Ishikawa (cell line): ENCODE measurements at regions not wholly inside any gene's neighbourhood (a gene's known extent, or its start where the extent isn't known, plus 50 kb on each side); places are given as distances from the start of the nearest gene placed in this dataset.

Experiments used
- CEBPB ChIP-seq: IDR thresholded peaks from 2 replicates; pipeline ENCODE4 v1.6.1; 2012
- CREB1 ChIP-seq: IDR thresholded peaks from 2 replicates; pipeline ENCODE4 v1.6.1; 2012; ENCODE audit warnings: low read depth
- EGR1 ChIP-seq: IDR thresholded peaks from 2 replicates; pipeline ENCODE4 v1.6.1; 2012
- EP300 ChIP-seq: IDR thresholded peaks from 2 replicates; pipeline ENCODE4 v1.6.1; 2012; ENCODE audit warnings: borderline replicate concordance
- FOXM1 ChIP-seq: IDR thresholded peaks from 2 replicates; pipeline ENCODE4 v1.6.1; 2012; ENCODE audit warnings: low read depth, borderline replicate concordance
- NFIC ChIP-seq: IDR thresholded peaks from 2 replicates; pipeline ENCODE4 v1.6.1; 2012
- RAD21 ChIP-seq: IDR thresholded peaks from 2 replicates; pipeline ENCODE4 v1.6.1; 2012; ENCODE audit warnings: low read depth
- TAF1 ChIP-seq: IDR thresholded peaks from 2 replicates; pipeline ENCODE4 v1.6.1; 2012; ENCODE audit warnings: low read depth, mild to moderate bottlenecking
- TCF12 ChIP-seq: IDR thresholded peaks from 2 replicates; pipeline ENCODE4 v1.6.1; 2012; ENCODE audit warnings: low read depth
- TEAD4 ChIP-seq: IDR thresholded peaks from 2 replicates; pipeline ENCODE4 v1.6.1; 2012
- YY1 ChIP-seq: IDR thresholded peaks from 2 replicates; pipeline ENCODE4 v1.6.1; 2012; ENCODE audit warnings: low read depth
- ZBTB7A ChIP-seq: IDR thresholded peaks from 2 replicates; pipeline ENCODE4 v1.6.1; 2012; ENCODE audit warnings: low read depth
- TF ChIP-seq, protein P1 (sequence below): IDR thresholded peaks from 2 replicates; pipeline ENCODE4 v1.6.1; 2012
- TF ChIP-seq, protein P2 (sequence below): IDR thresholded peaks from 2 replicates; pipeline ENCODE4 v1.6.1; 2012; ENCODE audit warnings: low read depth, mild to moderate bottlenecking
- TF ChIP-seq, protein P3 (sequence below): IDR thresholded peaks from 2 replicates; pipeline ENCODE4 v1.6.1; 2012

DNA sequence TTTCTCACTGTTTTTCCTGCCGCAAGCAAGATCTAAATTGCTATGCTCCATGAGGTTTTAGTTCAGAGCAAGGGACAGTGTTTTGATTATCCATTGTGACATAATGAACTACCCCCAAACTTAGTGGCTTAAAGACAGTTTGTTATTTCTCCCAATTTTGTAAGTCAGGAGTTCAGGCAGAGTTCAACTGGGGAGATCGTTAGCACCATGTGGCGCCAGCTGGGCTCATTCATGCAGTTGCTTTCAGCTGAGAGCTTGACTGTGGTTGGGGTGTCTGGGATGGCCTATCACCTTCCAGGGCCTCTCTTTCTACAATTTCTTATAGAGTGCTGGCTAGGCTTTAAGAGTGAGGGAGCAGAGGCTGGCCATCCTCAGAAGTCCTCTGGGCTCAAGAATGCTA is 382.9 kb upstream of the CELF4 start:
- TF ChIP-seq TEAD4 (no peak), ZBTB7A (no peak)
- TF ChIP-seq, protein P1, sequence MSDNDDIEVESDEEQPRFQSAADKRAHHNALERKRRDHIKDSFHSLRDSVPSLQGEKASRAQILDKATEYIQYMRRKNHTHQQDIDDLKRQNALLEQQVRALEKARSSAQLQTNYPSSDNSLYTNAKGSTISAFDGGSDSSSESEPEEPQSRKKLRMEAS, result no peak

DNA sequence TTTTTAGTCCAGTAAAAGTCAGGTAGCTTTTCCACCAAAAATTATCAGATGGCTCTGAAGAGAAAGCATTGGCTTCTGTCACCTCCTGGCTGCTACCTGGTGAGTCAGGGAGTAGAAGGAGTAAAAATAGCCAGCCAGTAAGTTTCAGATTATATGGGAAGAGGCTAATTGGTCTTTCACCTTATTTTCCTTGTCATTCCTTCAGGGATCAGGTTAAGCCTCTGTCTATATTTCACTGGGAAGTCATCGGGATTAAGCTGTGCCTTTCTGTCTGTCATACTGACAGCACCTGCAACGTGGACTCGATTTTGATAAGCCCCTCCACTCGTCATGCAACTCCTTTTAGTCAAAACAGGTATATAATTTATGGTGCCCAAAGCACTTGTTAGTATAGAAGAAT is 380.7 kb upstream of the CELF4 start:
- no peak for TF ChIP-seq CREB1
- TF ChIP-seq, protein P2, sequence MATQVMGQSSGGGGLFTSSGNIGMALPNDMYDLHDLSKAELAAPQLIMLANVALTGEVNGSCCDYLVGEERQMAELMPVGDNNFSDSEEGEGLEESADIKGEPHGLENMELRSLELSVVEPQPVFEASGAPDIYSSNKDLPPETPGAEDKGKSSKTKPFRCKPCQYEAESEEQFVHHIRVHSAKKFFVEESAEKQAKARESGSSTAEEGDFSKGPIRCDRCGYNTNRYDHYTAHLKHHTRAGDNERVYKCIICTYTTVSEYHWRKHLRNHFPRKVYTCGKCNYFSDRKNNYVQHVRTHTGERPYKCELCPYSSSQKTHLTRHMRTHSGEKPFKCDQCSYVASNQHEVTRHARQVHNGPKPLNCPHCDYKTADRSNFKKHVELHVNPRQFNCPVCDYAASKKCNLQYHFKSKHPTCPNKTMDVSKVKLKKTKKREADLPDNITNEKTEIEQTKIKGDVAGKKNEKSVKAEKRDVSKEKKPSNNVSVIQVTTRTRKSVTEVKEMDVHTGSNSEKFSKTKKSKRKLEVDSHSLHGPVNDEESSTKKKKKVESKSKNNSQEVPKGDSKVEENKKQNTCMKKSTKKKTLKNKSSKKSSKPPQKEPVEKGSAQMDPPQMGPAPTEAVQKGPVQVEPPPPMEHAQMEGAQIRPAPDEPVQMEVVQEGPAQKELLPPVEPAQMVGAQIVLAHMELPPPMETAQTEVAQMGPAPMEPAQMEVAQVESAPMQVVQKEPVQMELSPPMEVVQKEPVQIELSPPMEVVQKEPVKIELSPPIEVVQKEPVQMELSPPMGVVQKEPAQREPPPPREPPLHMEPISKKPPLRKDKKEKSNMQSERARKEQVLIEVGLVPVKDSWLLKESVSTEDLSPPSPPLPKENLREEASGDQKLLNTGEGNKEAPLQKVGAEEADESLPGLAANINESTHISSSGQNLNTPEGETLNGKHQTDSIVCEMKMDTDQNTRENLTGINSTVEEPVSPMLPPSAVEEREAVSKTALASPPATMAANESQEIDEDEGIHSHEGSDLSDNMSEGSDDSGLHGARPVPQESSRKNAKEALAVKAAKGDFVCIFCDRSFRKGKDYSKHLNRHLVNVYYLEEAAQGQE, result no peak
- no peak for TF ChIP-seq TCF12
- TF ChIP-seq, protein P3, sequence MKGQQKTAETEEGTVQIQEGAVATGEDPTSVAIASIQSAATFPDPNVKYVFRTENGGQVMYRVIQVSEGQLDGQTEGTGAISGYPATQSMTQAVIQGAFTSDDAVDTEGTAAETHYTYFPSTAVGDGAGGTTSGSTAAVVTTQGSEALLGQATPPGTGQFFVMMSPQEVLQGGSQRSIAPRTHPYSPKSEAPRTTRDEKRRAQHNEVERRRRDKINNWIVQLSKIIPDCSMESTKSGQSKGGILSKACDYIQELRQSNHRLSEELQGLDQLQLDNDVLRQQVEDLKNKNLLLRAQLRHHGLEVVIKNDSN, result no peak
- TF ChIP-seq, protein P1, result no peak
- no peak for TF ChIP-seq RAD21
- no peak for TF ChIP-seq ZBTB7A
- TF ChIP-seq NFIC, result no peak
- TF ChIP-seq FOXM1, result no peak
- TF ChIP-seq EP300, result no peak
- no peak for TF ChIP-seq TEAD4
- TF ChIP-seq EGR1, result no peak

DNA sequence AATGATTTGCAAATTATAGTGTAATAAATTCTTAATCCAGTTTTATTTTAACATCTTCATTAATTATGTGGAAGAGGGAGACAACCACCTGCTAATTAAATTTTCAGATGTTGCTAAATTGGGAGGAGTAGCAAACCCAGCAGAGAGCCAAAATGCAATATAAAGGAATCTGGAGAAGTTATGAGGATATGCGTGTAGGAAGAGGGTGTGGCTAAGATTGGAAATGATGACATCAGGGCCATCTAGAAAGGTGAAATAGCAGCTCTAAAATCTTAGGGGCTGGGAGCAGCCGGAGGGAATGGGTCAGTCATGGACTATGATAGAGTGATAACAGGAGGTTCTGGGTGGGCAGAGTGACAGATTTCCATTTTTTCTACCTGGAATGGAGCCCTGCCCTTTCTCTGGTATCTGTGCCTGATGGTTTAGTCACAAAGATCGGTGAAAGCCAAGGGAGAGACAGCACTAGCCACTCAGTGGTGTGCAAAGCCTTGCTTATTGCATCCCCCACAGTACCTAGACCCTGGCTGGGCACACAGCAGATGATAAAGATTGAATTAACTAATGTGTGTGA is 379.2 kb upstream of the CELF4 start:
- TF ChIP-seq EP300 (no peak), CREB1 (no peak), YY1 (no peak), RAD21 (no peak), CEBPB (no peak), FOXM1 (no peak), NFIC (no peak), EGR1 (no peak), TEAD4 (no peak), TCF12 (no peak), ZBTB7A (no peak)
- TF ChIP-seq, protein P1, result no peak
- TF ChIP-seq, protein P2, result no peak
- TF ChIP-seq, protein P3, result no peak

DNA sequence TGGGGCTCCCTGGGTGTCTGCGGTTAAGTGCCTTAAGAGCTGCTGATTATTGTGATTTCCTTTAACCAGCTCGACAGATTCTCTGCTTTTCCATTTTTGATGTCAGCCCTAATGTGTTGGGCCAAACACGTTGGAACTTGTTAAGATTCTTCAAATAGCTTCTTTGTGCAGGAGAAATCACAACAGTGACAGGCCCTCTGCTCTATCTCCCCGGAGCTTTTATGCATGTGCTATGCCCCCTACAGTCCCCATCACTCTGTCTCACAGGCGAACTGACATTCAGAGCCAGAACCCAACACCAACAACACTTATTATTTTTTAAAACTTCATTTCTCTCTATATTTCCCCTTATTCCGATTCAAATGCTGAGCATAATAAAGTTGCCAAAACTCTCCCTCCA is 371.7 kb upstream of the CELF4 start:
- TF ChIP-seq, protein P3, result no peak
- TF ChIP-seq RAD21, result no peak
- TF ChIP-seq CREB1, result no peak
- TF ChIP-seq TEAD4, result no peak
- TF ChIP-seq YY1, result no peak
- no peak for TF ChIP-seq FOXM1
- TF ChIP-seq TCF12, result no peak
- TF ChIP-seq TAF1, result no peak
- TF ChIP-seq, protein P1, result no peak
- TF ChIP-seq, protein P2, result no peak
